NCI-H187 treated with DMSO at 0.1 percent for 48 hours (cell line): ENCODE measurements at regions not wholly inside any gene's neighbourhood (a gene's known extent, or its start where the extent isn't known, plus 50 kb on each side); places are given as distances from the start of the nearest gene placed in this dataset.

Experiments used
- DNase-seq: peaks from one replicate; lab custom pipeline; 2025; lab: John Stamatoyannopoulos, UW

DNA sequence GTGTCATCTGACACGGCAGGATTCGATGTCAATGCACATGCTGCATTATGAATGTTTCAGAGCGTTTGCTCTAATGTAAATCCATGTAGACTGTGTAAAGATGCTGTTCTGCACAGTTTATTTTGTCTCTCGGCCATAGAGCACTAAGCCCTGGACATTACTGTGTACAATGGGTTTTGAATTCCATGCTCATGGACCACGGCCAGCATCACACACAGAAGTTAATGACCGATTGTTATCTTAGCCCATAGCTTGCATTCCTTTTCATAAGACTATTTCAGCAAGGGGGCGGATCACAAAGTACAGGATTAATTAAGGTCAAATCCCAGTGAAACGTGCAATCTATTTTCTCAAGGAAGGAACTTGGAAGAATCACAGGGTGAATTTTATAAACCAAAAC, 286.1 kb upstream of the TENM3 start:
- DNase-seq: no peak

- DNase-seq: no peak
Observed at GRCh38 chr4:181958446-181958845, 284.8 kb upstream of the TENM3 start.

DNA sequence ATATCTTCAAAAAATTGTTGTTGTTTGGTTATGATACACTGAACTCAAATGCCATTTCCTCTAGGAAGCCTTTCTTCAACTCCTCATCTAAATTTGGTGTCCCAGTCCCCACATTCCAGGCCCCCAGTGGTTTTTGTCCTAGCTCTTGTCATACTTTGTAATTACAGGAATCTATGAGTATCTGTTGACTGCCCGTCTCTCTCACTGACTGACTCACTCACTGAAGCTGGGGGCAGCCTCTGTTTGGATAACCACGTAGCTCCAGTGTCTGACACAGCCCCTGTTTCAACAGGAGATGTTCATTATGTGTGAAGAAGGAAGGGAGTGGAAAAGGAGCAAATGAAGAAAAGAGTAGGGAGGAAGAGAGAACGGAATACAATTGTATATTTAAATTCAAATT, 284.1 kb upstream of the TENM3 start:
- DNase-seq: no peak

DNA sequence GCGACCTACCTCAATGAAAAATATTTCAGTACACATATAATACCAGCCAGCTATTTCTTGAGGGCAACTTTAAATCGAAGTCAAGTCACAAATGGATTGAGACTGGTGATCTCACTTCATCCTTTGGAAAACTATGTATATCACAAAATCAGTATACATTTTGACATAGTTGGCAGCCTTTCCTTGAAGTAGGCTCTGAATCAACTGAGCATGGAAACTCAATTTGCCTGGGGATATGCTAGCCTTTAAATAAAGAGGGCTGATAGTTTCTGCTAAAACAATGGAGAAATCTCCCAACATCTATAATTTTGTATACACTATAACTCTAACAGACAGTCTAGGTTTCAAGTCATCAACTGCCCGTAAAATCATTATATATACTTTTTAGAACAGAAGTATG, 282.8 kb upstream of the TENM3 start:
- DNase-seq: no peak

- DNase-seq: no peak
Observed at GRCh38 chr4:181962321-181962720, 280.9 kb upstream of the TENM3 start.

- DNase-seq: no peak
Observed at GRCh38 chr4:181964731-181965130, 278.5 kb upstream of the TENM3 start.

- DNase-seq: no peak
Observed at GRCh38 chr4:181966104-181966551, 277.1 kb upstream of the TENM3 start.

DNA sequence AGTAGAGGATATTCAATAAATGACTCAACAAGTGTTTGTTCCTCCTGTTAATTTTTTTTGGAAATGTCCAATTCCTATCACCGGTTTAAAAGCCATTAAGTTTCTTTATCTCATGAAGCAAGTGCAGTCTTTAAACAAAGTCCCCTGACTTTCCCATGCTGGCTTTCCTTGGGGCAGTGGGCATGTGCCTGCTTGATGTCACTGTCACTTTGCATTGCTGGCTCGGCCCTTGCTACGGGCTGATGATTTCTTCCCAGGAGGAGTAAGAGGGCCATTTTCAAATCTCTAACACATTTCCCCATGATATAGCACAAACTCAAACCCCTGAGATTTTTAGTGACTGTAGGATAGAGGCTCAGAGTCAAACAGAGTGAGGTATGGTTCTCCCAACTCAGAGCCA, 275.8 kb upstream of the TENM3 start:
- DNase-seq: no peak

GRCh38 chr4:181968371-181968770, 274.8 kb upstream of the TENM3 start:
- DNase-seq: no peak

DNA sequence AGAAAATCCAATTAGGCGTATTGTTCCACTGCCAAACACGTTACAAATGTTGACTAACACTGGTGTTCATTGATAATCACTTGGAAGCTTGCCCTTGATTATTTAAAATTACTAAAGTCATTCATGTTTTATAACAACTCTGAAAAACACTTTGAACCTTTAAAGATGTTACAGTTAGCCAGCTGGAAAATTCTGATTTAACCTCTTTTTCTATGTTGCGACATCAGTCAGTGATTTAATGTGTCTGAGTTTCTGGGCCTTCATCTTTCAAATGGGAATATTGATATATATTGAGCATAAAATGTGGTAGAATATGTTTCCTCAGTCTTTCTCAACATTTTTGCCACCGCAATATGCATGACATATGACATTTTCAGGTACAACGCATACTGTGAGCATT, 274.1 kb upstream of the TENM3 start:
- no peak for DNase-seq

- DNase-seq: no peak
Observed at GRCh38 chr4:181970366-181970765, 272.8 kb upstream of the TENM3 start.

DNA sequence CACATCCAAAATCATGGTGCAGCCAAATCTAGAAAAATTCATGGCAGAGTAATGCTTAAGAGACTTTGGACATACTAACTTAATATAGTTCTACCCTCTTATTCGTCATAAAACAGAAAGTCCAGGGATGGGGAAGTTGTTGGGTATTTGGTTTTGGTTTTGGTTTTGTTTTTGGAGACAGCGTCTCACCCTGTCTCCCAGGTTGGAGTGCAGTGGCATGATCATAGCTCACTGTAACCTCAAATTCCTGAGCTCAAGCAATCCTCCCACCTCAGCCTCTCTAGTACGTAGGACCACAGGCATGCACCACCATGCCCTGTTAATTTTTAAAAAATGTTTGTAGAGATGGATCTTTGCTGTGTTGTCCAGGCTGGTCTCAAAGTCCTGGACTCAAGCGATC, 271.8 kb upstream of the TENM3 start:
- no peak for DNase-seq

DNA sequence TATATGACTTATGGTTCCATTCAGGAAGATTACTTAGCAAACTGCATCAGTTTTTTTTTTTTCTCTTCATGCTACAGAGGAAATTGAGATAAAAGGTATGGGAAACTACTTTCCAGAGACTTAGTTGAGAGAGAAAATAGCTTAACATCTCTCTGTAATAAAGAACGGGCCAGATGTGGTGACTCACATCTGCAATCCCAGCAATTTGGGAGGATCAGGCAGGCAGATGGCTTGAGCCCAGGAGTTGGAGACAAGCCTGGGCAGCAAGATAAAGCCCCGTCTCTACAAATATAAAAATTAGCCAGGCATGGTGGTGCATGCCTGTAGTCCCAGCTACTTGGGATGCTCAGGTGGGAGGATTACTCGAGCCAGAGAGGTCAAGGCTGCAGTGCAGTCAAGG, 271.2 kb upstream of the TENM3 start:
- no peak for DNase-seq

DNA sequence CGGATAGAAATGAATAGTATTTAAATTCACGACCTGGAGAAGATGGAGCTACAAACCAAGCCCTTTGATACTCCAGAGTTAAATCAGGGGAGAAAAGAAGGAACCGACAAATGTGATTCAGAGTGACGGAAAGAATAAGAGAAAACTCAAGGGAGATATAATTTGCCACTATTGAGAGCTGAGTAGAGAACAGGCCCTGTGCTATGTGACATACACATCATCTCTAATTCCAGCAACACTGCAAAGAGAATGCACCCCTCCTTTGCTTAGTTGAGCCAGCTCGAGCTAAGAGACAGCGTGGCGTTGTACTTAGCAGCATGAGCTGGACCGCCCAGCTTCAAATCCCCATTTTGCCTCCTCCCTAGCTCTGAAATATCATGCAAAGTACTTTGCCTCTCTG, 266.4 kb upstream of the TENM3 start:
- no peak for DNase-seq

- DNase-seq: peak; percentile 50
Observed at GRCh38 chr4:181982437-181982836, 260.8 kb upstream of the TENM3 start.

GRCh38 chr4:181982856-181983255, 260.3 kb upstream of the TENM3 start:
- no peak for DNase-seq

- DNase-seq: no peak
Observed at GRCh38 chr4:181987392-181987791, 255.8 kb upstream of the TENM3 start.

- no peak for DNase-seq
Observed at GRCh38 chr4:181989071-181989470, 254.1 kb upstream of the TENM3 start.

- no peak for DNase-seq
Observed at GRCh38 chr4:181991369-181992108, 251.7 kb upstream of the TENM3 start.

- DNase-seq: no peak
Observed at GRCh38 chr4:181998398-181999295, 244.6 kb upstream of the TENM3 start.

DNA sequence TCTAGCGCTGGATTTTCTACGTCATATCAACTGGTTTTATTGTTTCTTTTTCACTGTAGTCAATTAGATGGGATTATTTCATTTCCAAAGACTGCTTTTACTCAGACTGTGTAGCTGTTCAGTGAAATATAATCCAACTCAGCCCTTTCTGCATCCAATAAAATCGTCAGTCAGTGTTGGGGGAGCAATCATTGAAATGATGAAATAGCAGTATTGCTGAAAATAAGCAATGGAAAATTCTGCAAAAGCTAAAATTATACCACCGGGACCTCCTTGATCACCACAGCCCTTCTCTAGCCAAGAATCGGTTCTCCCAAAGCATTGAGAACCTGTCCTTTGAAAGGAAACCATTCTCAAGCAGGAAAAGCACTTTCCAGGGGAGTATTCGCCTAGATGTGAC, 243.1 kb upstream of the TENM3 start:
- no peak for DNase-seq

- no peak for DNase-seq
Observed at GRCh38 chr4:182010876-182011275, 232.3 kb upstream of the TENM3 start.

DNA sequence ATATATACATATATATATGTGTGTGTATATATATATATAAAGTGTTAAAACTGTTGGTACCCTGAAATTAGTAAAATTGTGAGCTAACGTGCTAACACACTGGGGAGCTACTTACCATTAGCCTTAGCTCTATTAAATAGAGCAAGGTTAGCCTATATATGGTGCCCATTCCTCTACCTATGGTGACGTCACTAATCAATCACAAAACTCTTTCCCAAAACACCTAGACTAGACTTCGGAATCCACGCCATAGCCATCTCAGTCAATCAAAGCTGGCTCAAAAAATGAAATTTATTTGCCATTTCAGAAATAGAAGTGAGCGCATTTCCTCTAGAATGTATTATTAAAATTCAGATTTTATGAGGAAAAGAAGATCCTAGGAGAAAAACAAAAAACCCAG, 229.0 kb upstream of the TENM3 start:
- no peak for DNase-seq
